Keratinocyte (primary cell): ENCODE measurements at regions not wholly inside any gene's neighbourhood (a gene's known extent, or its start where the extent isn't known, plus 50 kb on each side); places are given as distances from the start of the nearest gene placed in this dataset.

ENCODE experiments used
- CTCF ChIP-seq, 3 experiments: IDR thresholded peaks in 1 of 3; conservative IDR thresholded peaks in 1 of 3; optimal IDR thresholded peaks in 1 of 3; 2 replicates in 2 of 3; 3 replicates in 1 of 3; pipeline versions ENCODE3 to v1.5.1; 2011; ENCODE audit warnings: low read length in 3 of 3, mild to moderate bottlenecking in 3 of 3, moderate library complexity in 2 of 3, control low read depth in 1 of 3, inconsistent platforms in 1 of 3; ENCODE audit not compliant: insufficient read depth in 2 of 3; ENCODE audit errors: extremely low read depth in 1 of 3
- EZH2 ChIP-seq: IDR thresholded peaks from one replicate; pipeline ENCODE4 v1.6.1; 2012; ENCODE audit warnings: inconsistent platforms, mild to moderate bottlenecking, low read length, moderate library complexity

DNA sequence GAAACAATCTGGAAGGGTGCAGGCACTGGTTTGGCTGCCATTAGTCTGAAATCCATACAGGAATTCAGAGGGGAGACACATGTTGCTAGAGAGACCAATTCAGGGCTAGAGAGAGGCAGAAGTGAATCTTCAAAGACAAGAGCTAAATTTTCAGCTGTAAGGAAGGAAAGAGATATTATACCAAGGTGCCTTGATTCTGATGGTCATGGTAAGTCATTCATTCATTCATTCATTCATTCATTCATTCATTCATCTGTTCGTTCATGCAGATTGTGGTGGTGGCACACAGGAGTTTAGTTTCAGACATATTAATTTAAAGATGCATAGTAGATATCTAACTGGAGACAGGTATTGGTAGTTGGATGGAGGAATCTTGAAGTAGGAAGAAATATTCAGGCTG, 1493.5 kb upstream of the TMEM132C start:
- no peak for TF ChIP-seq CTCF (optimal IDR thresholded peaks at IDR 0.05 in 1 of 3, IDR thresholded peaks at IDR 0.05 in 1 of 3, conservative IDR thresholded peaks at IDR 0.05 in 1 of 3; ENCODE audit: extremely low read depth in 1 of 3, insufficient read depth in 2 of 3, low read length in 3 of 3)
- no peak for TF ChIP-seq EZH2
